ENCODE measurements at regions not wholly inside any gene's neighbourhood (a gene's known extent, or its start where the extent isn't known, plus 50 kb on each side); places are given as distances from the start of the nearest gene placed in this dataset.

- TF ChIP-seq POU5F1 (IDR thresholded peaks at IDR 0.05; ENCODE audit: low read depth, low read length) (no peak), RNF2 (IDR thresholded peaks at IDR 0.05; ENCODE audit: borderline replicate concordance, low read depth, low read length, missing control alignments, poor library complexity, severe bottlenecking) (no peak), EGR1 (IDR thresholded peaks at IDR 0.05; ENCODE audit: borderline replicate concordance, low read depth, low read length) (no peak), MAFK (IDR thresholded peaks at IDR 0.05; ENCODE audit: low read depth, low read length) (no peak), JUND (IDR thresholded peaks at IDR 0.05; ENCODE audit: low read length) (no peak), RFX5 (IDR thresholded peaks at IDR 0.05; ENCODE audit: borderline replicate concordance, low read depth, low read length) (no peak), SIX5 (IDR thresholded peaks at IDR 0.05; ENCODE audit: low read depth, low read length) (no peak), RAD21 (IDR thresholded peaks at IDR 0.05 in 1 of 2, conservative IDR thresholded peaks at IDR 0.05 in 1 of 2; ENCODE audit: low read depth in 2 of 2, low read length in 2 of 2) (no peak)
Measured at GRCh38 chr19:31897292-31897691, 448.1 kb upstream of the ZNF507 start (continued).
